ENCODE measurements at regions not wholly inside any gene's neighbourhood (a gene's known extent, or its start where the extent isn't known, plus 50 kb on each side); places are given as distances from the start of the nearest gene placed in this dataset.

GRCh38 chr5:57338868-57339340 lies 143.7 kb downstream of the ACTBL2 start:
- H3K27ac ChIP-seq: no peak overlapping the region
- DNase-seq (ENCODE audit: low read depth, low spot score): no peak

- no peak overlapping the region for H3K27ac ChIP-seq
- DNase-seq (ENCODE audit: low read depth, low spot score): no peak
These were observed 144.3 kb downstream of the ACTBL2 start for GRCh38 chr5:57338068-57338867.

GRCh38 chr5:57335092-57335660 lies 147.4 kb downstream of the ACTBL2 start:
- DNase-seq (ENCODE audit: low read depth, low spot score): peak; percentile 58
- peak overlapping the region; percentile 6 for H3K27ac ChIP-seq

DNA sequence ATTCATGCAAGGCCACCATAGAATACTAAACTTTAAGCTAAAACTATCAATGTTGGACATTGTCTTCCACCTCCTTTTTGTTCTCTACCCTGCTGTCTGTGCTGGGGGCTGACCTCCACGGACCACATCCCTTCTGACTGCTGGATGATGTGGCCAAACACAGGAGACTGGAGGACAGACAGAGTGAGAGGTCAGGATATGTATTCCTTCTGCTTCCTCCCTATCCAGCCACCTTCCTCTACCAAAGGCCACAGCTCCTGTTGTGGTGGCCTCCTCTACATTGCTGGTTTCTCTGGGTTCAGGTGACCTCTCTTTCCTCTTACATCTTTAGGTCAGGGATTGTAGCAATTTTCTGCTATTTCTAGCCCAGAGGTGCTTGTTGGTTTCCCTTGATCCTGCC lies 148.1 kb downstream of the ACTBL2 start:
- H3K27ac ChIP-seq: peak overlapping the region; percentile 6
- DNase-seq (ENCODE audit: low read depth, low spot score): no peak

GRCh38 chr5:57332361-57332760 lies 150.2 kb downstream of the ACTBL2 start:
- DNase-seq (ENCODE audit: low read depth, low spot score): no peak
- H3K27ac ChIP-seq: no peak overlapping the region

DNA sequence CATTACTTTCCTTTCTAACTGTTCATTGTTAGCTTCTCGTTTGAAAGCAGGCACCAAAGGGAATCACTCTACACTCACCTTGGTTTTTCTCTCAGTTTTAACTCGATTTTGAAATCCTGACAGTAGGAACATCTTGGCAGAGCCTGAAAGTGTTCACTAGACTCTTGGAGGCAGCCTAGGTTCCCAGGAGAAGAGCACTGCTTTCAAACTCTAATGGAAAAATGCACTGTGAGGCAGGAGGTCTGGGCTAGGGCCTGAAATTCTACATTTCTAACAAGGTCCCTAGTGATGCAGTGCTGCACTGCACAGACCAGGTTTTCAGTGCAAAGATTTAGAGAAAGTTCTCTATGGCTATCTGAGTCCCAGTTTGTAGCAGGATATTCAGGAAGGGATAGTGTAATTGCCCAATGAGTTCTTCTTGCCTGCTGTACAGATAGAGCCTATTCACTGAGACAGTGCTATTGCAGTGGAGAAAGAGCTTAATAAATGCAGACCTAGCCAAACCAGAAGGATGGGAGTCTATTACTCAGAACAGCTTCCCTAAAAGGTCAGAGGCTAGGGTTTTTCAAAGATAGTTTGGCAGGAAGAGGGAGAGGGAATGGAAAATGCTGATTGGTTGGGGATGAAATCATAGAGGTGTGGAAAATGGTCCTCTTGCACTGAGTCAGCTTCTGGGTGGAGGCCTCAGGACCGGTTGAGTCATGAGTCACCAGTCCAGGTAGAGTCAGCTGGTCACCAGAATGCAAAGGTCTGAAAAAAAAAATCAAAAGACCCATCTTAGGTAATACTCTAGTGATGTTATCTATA lies 153.9 kb downstream of the GPBP1 start:
- peak overlapping the region; percentile 64 for H3K27ac ChIP-seq
- peak; percentile 92 for DNase-seq (ENCODE audit: low read depth, low spot score)

- no peak for DNase-seq (ENCODE audit: low read depth, low spot score)
- H3K27ac ChIP-seq: no peak overlapping the region
These were observed 152.0 kb downstream of the GPBP1 start for GRCh38 chr5:57325678-57326397.

DNA sequence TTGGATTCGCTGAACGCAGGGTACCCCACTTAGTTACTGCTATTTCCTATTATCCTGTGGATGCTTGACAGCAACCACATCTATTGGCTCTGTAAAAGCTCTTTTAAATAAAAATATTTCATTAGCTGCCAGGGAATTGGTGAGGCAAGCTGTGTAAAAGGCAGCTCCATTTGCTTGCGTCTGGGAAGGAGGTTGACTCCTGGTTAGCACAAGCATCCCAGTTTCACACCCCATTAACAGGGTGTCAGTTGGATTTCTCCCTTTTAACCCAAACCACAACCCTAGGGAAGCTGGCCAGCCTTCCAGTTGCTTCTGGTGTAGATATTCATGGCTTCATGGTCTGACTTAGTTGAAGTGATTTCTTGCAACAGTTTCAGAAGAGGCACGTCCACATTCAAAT lies 151.0 kb downstream of the GPBP1 start:
- H3K27ac ChIP-seq: no peak overlapping the region
- DNase-seq (ENCODE audit: low read depth, low spot score): no peak

- H3K27ac ChIP-seq: no peak overlapping the region
- DNase-seq (ENCODE audit: low read depth, low spot score): no peak
These were observed 150.3 kb downstream of the GPBP1 start for GRCh38 chr5:57324181-57324580.

GRCh38 chr5:57320582-57320981 lies 146.7 kb downstream of the GPBP1 start:
- no peak overlapping the region for H3K27ac ChIP-seq
- no peak for DNase-seq (ENCODE audit: low read depth, low spot score)

- no peak for DNase-seq (ENCODE audit: low read depth, low spot score)
- H3K27ac ChIP-seq: no peak overlapping the region
These were observed 145.8 kb downstream of the GPBP1 start for GRCh38 chr5:57319628-57320027.

GRCh38 chr5:57318251-57318650 lies 144.4 kb downstream of the GPBP1 start:
- DNase-seq (ENCODE audit: low read depth, low spot score): no peak
- no peak overlapping the region for H3K27ac ChIP-seq

- H3K27ac ChIP-seq: no peak overlapping the region
- DNase-seq (ENCODE audit: low read depth, low spot score): no peak
These were observed 143.5 kb downstream of the GPBP1 start for GRCh38 chr5:57317341-57317740.

GRCh38 chr5:57316798-57317327 lies 143.0 kb downstream of the GPBP1 start:
- H3K27ac ChIP-seq: no peak overlapping the region
- DNase-seq (ENCODE audit: low read depth, low spot score): peak; percentile 33

GRCh38 chr5:57315941-57316340 lies 142.1 kb downstream of the GPBP1 start:
- no peak for DNase-seq (ENCODE audit: low read depth, low spot score)
- H3K27ac ChIP-seq: no peak overlapping the region
